Chondrocyte (in vitro differentiated cells): ENCODE measurements at regions not wholly inside any gene's neighbourhood (a gene's known extent, or its start where the extent isn't known, plus 50 kb on each side); places are given as distances from the start of the nearest gene placed in this dataset.
"Not testable (repeated sequence)": the region's sequence is repeated elsewhere in the genome, so short reads cannot be mapped to it uniquely, and the experiment has no call there.

Experiments used
- DNase-seq: peaks from one replicate; pipeline ENCODE4 v3.0.0; 2021; ENCODE audit warnings: mixed read lengths, low spot score
- H3K27ac Mint-ChIP-seq: one replicate; pipeline ENCODE4 v1.8.0; 2021; ENCODE audit warnings: mild to moderate bottlenecking, moderate library complexity, mixed read lengths; ENCODE audit not compliant: unreplicated experiment
- H3K27me3 Mint-ChIP-seq: 2 replicates; pipeline ENCODE4 v1.8.0; 2021; ENCODE audit warnings: low read depth, mixed read lengths
- H3K36me3 Mint-ChIP-seq: 2 replicates; pipeline ENCODE4 v1.8.0; 2021; ENCODE audit warnings: low read depth, mixed read lengths
- H3K4me1 Mint-ChIP-seq: 2 replicates; pipeline ENCODE4 v1.8.0; 2021; ENCODE audit warnings: low read depth, mild to moderate bottlenecking, mixed read lengths
- H3K4me3 Mint-ChIP-seq: one replicate; pipeline ENCODE4 v1.8.0; 2021; ENCODE audit warnings: mild to moderate bottlenecking, moderate library complexity, mixed read lengths; ENCODE audit not compliant: unreplicated experiment
- H3K9me3 Mint-ChIP-seq: 2 replicates; pipeline ENCODE4 v1.8.0; 2021; ENCODE audit warnings: low read depth, mixed read lengths
- TF ChIP-seq, protein P1 (sequence below): fragments of 200-600 bp; sonication (generic); IDR thresholded peaks from 2 replicates; pipeline ENCODE4 v1.5.0; 2021; ENCODE audit warnings: antibody characterized with exemption, mild to moderate bottlenecking, moderate library complexity

DNA sequence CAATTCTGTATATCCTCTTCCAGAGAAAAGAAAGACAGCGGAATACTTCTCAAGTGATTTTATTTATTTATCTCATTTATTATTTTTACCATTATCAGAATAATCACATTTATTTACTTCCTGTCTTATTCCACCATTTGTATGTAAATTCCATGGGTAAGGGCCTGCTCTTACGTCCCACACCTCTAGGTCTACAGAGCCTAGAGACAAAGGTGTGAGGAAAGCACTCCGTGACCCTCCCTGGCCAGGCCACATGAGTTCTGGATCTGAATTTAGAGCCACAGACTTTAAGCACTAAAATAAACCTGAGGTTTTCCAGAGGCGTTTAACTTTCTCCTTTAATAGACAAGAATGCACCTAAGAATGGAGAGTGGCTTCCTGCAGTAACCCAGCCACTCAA is 85.3 kb upstream of the CTSV start:
- Mint-ChIP-seq H3K36me3 (peaks cover 12% of the 10 kb centered on the region), H3K9me3 (peaks cover 22% of the 10 kb centered on the region), H3K4me1 (no peaks in the 10 kb centered on the region), H3K4me3 (no peak overlapping the region), H3K27me3 (peaks cover 2% of the 10 kb centered on the region), H3K27ac (no peak overlapping the region)
- DNase-seq, result no peak
- TF ChIP-seq, protein P1, sequence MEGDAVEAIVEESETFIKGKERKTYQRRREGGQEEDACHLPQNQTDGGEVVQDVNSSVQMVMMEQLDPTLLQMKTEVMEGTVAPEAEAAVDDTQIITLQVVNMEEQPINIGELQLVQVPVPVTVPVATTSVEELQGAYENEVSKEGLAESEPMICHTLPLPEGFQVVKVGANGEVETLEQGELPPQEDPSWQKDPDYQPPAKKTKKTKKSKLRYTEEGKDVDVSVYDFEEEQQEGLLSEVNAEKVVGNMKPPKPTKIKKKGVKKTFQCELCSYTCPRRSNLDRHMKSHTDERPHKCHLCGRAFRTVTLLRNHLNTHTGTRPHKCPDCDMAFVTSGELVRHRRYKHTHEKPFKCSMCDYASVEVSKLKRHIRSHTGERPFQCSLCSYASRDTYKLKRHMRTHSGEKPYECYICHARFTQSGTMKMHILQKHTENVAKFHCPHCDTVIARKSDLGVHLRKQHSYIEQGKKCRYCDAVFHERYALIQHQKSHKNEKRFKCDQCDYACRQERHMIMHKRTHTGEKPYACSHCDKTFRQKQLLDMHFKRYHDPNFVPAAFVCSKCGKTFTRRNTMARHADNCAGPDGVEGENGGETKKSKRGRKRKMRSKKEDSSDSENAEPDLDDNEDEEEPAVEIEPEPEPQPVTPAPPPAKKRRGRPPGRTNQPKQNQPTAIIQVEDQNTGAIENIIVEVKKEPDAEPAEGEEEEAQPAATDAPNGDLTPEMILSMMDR, result no peak

GRCh38 chr9:97110696-97111095 is 71.8 kb upstream of the CTSV start:
- H3K27me3 Mint-ChIP-seq, result peaks cover 7% of the 10 kb centered on the region
- no peaks in the 10 kb centered on the region for H3K9me3 Mint-ChIP-seq
- TF ChIP-seq, protein P1, result no peak
- H3K4me1 Mint-ChIP-seq, result no peaks in the 10 kb centered on the region
- H3K4me3 Mint-ChIP-seq, result no peak overlapping the region
- no peak for DNase-seq
- H3K36me3 Mint-ChIP-seq, result peaks cover 1% of the 10 kb centered on the region
- no peak overlapping the region for H3K27ac Mint-ChIP-seq

GRCh38 chr9:97109194-97109811 is 70.4 kb upstream of the CTSV start:
- H3K36me3 Mint-ChIP-seq, result no peaks in the 10 kb centered on the region
- DNase-seq, result no peak
- H3K27ac Mint-ChIP-seq, result no peak overlapping the region
- TF ChIP-seq, protein P1, result peak; percentile 55
- no peaks in the 10 kb centered on the region for H3K9me3 Mint-ChIP-seq
- H3K4me1 Mint-ChIP-seq, result no peaks in the 10 kb centered on the region
- H3K4me3 Mint-ChIP-seq, result no peak overlapping the region
- H3K27me3 Mint-ChIP-seq, result peaks cover 7% of the 10 kb centered on the region

DNA sequence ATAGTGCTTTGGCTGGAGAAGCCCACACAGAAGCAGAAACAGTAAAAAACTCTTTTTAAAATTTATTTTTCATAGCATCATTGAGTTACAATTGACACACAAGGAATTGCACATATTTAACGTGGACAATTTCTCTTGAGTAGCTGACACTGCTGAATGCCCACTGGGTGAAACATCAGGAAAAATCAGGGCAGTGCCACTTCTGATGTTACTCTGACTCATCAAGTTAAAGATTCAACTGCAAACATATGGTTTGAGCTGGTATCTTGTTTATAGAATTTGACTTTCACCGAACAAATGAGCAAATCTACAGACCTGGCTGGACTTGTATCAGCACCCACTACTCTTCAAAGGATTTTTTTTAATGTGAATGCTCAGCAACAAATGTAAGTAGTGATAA is 66.3 kb upstream of the CTSV start:
- not testable (repeated sequence) for H3K4me3 Mint-ChIP-seq, H3K9me3 Mint-ChIP-seq, DNase-seq, H3K27ac Mint-ChIP-seq, H3K36me3 Mint-ChIP-seq, H3K27me3 Mint-ChIP-seq, H3K4me1 Mint-ChIP-seq

DNA sequence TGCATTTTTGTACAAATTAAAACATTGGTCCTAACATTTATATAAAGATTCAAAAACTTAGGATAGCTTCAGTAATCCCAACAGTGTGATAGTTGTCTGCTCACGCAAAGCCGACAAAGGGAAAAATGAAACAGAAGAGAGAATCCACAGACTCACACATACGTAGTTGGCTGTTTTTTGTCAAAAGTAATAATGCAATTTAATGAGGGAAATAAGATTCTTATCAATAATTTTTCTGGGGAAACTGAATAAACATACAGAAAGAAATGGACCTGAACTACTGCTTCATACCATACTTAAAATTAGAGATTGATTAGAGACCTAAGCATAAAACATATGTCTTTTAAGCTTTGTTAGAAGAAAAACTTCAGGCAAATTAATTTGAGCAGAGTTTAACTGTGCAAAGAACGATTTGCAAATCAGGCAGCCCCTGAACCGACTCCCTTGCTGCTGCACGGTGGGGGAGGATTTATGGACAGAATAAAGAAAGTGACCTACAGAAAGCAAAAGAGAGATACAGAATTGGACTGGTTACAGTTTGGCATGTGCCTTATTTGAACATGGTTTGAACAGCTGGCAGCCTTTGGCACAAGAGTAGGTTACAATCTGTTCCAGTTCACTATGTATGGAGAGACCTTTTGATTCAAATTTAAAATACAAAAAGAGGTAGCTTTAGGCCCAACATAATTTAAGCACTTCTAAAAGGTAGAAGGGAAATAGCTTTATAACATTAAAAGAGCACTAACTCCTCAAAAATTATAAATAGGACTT is 64.9 kb upstream of the CTSV start:
- H3K27ac Mint-ChIP-seq, DNase-seq, H3K36me3 Mint-ChIP-seq, H3K27me3 Mint-ChIP-seq, H3K4me1 Mint-ChIP-seq, H3K9me3 Mint-ChIP-seq, H3K4me3 Mint-ChIP-seq: not testable (repeated sequence)

DNA sequence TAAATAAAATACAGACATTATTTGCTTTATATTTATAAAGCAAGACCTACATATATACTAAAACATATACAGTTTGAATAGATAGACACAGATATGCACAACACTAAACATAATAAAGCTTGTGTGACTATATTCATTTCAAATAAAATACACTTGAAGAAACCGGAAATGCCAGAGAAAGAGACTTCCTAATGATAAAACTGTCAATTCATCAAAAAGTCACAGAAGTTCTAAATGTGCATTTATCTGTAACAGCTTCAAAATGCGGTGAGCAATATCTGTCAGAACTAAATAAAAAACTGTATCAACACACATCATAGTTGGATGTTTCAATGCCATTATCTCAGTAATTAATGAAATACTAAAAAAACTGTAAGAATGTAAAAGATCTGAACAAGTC is 60.6 kb upstream of the CTSV start:
- H3K4me1 Mint-ChIP-seq, DNase-seq, H3K27ac Mint-ChIP-seq, H3K27me3 Mint-ChIP-seq, H3K9me3 Mint-ChIP-seq, H3K4me3 Mint-ChIP-seq, H3K36me3 Mint-ChIP-seq: not testable (repeated sequence)

DNA sequence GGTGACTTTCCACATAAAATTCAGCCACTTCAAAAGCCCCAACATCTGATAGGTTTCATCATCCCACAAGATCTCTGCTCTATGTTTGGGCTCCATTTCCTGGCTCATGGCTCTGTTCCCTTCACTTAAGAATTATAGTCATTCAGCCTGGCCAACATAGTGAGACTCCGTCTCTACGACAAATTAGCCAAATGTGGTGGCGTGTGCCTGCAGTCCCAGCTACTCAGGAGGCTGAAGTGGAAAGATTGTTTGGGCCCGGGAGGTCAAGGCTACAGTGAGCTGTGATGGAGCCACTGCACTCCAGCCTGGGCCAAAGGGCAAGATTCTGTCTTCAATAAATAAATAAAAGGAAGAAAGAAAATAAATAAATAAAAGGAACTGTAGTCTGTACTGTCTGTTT is 57.9 kb upstream of the CTSV start:
- H3K27me3 Mint-ChIP-seq, result peaks cover 13% of the 10 kb centered on the region
- H3K36me3 Mint-ChIP-seq, result no peaks in the 10 kb centered on the region
- H3K4me1 Mint-ChIP-seq, result no peaks in the 10 kb centered on the region
- no peaks in the 10 kb centered on the region for H3K9me3 Mint-ChIP-seq
- DNase-seq, result no peak
- H3K4me3 Mint-ChIP-seq, result no peak overlapping the region
- H3K27ac Mint-ChIP-seq, result no peak overlapping the region
- TF ChIP-seq, protein P1, result no peak

DNA sequence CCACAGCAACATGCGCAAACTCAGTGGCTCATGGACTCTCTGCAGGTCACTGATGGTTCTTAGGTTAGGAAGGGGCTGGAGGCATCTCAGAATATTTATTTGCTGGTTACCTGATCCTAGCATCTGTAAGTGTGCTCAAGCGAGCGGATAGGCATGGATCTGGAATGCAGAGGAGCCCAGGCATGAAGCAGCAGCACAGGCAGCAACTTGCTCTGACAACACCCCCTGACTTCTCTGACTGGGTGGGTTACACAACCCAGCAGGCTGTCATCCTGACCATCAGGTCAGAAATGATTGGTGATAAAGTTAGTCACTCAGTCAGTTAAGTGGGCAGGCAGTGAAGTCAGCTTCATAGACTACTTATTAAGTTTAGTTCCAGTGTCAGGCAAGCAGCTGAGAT is 50.4 kb upstream of the CTSV start:
- H3K9me3 Mint-ChIP-seq, H3K27ac Mint-ChIP-seq, H3K4me3 Mint-ChIP-seq, H3K4me1 Mint-ChIP-seq, H3K36me3 Mint-ChIP-seq, DNase-seq: not testable (repeated sequence)
- H3K27me3 Mint-ChIP-seq, result peaks cover 36% of the 10 kb centered on the region
